Calu3 (cell line): ENCODE measurements at regions not wholly inside any gene's neighbourhood (a gene's known extent, or its start where the extent isn't known, plus 50 kb on each side); places are given as distances from the start of the nearest gene placed in this dataset.

Source experiments
- BruUV-seq: library from RNA; stranded (reverse); fragments of 400-500 nt; replicated peaks from 2 replicates; lab custom pipeline; 2021; lab: Mats Ljungman, UMichigan
- CTCF ChIA-PET: fragments of 300-600 bp; sonication (Branson Sonifier 250); formaldehyde crosslinking; loops from one replicate; lab custom pipeline; 2022; ENCODE audit warnings: antibody characterized with exemption; lab: Charles Lee
- DNase-seq: peaks from one replicate; pipeline ENCODE4 v3.0.0; 2022
- H3K27ac Mint-ChIP-seq: one replicate; pipeline ENCODE4 v1.8.0; 2022; ENCODE audit warnings: mixed read lengths; ENCODE audit not compliant: unreplicated experiment
- H3K27me3 Mint-ChIP-seq: one replicate; pipeline ENCODE4 v1.8.0; 2022; ENCODE audit warnings: mixed read lengths; ENCODE audit not compliant: unreplicated experiment
- H3K36me3 Mint-ChIP-seq: one replicate; pipeline ENCODE4 v1.8.0; 2022; ENCODE audit warnings: mild to moderate bottlenecking, moderate library complexity, mixed read lengths; ENCODE audit not compliant: insufficient read depth, unreplicated experiment
- H3K4me1 Mint-ChIP-seq: one replicate; pipeline ENCODE4 v1.8.0; 2022; ENCODE audit warnings: mild to moderate bottlenecking, low read depth, mixed read lengths; ENCODE audit not compliant: unreplicated experiment
- H3K4me3 Mint-ChIP-seq: one replicate; pipeline ENCODE4 v1.8.0; 2022; ENCODE audit warnings: mild to moderate bottlenecking, low read depth, moderate library complexity, mixed read lengths; ENCODE audit not compliant: unreplicated experiment
- H3K9me3 Mint-ChIP-seq: one replicate; pipeline ENCODE4 v1.8.0; 2022; ENCODE audit warnings: low read depth, mixed read lengths; ENCODE audit not compliant: unreplicated experiment
- intact Hi-C: fragments of 100-400 bp; cut with micrococcal nuclease; formaldehyde crosslinking; loops from one replicate; pipeline ENCODE4 v1.10.0; 2022; ENCODE audit not compliant: unreplicated experiment
- TF ChIP-seq, protein P1 (sequence below): fragments of 200-600 bp; IDR thresholded peaks from one replicate; pipeline ENCODE4 v1.8.0; 2022; ENCODE audit warnings: antibody characterized with exemption; ENCODE audit not compliant: unreplicated experiment

DNA sequence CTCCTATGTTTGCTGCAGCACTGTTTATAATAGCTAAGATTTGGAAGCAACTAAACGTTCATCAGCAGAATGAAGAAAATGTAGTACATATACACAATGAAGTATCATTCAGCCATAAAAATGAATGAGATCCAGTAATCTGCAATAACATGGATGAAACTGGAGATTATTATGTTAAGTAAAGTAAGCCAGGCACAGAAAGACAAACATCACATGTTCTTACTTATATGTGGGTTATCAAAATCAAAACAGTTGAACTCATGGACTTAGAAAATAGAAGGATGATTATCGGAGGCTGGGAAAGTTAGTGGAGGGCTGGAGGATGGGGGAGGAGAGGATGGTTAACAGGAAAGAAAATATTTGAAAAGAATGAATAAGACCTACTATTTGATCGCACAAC lies 1017.6 kb downstream of the KCNT2 start:
- Mint-ChIP-seq H3K4me1 (no peaks in the 10 kb centered on the region), H3K36me3 (no peaks in the 10 kb centered on the region), H3K27me3 (no peaks in the 10 kb centered on the region), H3K4me3 (no peak overlapping the region), H3K9me3 (peaks cover 8% of the 10 kb centered on the region), H3K27ac (no peak overlapping the region)
- no peak for DNase-seq
- no TSS peak for BruUV-seq
- intact Hi-C loops = no loop called here
- CTCF ChIA-PET = no interaction called here
- TF ChIP-seq, protein P1, sequence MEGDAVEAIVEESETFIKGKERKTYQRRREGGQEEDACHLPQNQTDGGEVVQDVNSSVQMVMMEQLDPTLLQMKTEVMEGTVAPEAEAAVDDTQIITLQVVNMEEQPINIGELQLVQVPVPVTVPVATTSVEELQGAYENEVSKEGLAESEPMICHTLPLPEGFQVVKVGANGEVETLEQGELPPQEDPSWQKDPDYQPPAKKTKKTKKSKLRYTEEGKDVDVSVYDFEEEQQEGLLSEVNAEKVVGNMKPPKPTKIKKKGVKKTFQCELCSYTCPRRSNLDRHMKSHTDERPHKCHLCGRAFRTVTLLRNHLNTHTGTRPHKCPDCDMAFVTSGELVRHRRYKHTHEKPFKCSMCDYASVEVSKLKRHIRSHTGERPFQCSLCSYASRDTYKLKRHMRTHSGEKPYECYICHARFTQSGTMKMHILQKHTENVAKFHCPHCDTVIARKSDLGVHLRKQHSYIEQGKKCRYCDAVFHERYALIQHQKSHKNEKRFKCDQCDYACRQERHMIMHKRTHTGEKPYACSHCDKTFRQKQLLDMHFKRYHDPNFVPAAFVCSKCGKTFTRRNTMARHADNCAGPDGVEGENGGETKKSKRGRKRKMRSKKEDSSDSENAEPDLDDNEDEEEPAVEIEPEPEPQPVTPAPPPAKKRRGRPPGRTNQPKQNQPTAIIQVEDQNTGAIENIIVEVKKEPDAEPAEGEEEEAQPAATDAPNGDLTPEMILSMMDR = no peak

DNA sequence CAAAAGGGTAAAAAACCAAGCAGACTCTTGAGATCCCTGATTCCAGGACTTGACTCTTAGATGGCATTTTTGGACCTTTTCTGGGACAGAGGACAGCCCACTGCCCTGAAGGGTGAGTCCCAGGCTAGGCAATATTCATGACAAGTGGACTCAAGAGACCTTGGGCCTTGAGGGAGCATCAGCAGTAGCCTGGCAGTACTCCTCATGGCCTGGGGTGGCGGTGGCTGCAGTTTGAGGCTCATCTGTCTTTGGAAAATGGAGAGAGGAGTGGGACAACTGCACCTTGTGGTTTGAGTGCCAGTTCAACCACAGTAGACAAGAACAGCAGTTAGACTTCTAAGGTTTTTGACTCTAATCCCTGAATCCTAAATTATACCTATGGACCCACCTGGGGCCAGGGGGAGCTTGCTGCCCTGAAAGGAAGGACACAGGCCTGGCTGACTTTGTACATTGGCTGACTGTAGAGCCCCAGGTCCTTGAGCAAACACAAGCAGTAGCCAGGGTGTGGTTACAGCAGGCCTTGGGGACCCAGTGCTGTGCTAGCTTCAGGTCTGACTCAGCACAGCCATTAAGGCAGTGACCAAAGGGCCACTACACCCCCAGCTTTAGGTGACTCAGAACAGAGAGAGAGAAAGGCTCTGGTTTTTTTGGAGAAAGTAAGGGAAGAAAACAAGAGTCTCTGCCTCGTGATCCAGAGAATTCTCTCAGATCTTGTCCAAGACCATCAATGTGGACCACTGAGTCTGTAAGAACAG lies 1023.2 kb downstream of the KCNT2 start:
- no peak overlapping the region for H3K4me3 Mint-ChIP-seq
- TF ChIP-seq, protein P1 = no peak

DNA sequence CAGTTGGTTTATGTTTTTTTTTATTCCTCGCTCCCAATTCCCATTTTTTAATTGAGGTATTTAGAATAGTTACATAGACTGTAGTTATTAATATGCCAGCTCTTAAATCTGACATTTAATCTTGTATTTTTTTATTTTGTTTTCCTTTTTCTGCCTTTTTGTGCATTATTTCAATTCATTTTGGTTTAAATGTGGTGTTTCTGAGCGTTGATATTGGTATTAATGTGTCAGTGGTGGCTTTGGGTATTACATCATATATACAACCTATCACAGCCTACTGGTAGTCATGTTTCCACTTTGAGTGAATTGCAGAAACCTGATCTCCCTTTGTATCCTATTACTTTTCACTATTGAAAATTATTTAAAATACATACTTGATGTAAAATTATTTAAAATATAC lies 1027.3 kb downstream of the KCNT2 start:
- no peaks in the 10 kb centered on the region for H3K9me3 Mint-ChIP-seq
- no peaks in the 10 kb centered on the region for H3K27me3 Mint-ChIP-seq
- no peak for DNase-seq
- H3K4me1 Mint-ChIP-seq = no peaks in the 10 kb centered on the region
- TF ChIP-seq, protein P1 = no peak
- H3K27ac Mint-ChIP-seq = no peak overlapping the region
- H3K36me3 Mint-ChIP-seq = no peaks in the 10 kb centered on the region
- no TSS peak for BruUV-seq
- no peak overlapping the region for H3K4me3 Mint-ChIP-seq
- intact Hi-C loops = no loop called here
- CTCF ChIA-PET = interaction anchor here (0.6 kb wide), 2 partner anchors 74 to 926 kb away, joined by 4 read pairs; no protein-coding TSS in a partner anchor

More for the DNA sequence above, 1023.2 kb downstream of the KCNT2 start:
- Mint-ChIP-seq H3K27ac (no peak overlapping the region), H3K9me3 (peaks cover 8% of the 10 kb centered on the region), H3K27me3 (no peaks in the 10 kb centered on the region), H3K36me3 (no peaks in the 10 kb centered on the region), H3K4me1 (no peaks in the 10 kb centered on the region)
- CTCF ChIA-PET = no interaction called here
- intact Hi-C loops = no loop called here
- DNase-seq = no peak
- BruUV-seq = no TSS peak

GRCh38 chr1:195577748-195578147 lies 1030.5 kb downstream of the KCNT2 start:
- Mint-ChIP-seq H3K4me3 (no peak overlapping the region), H3K4me1 (no peaks in the 10 kb centered on the region), H3K36me3 (no peaks in the 10 kb centered on the region), H3K27me3 (no peaks in the 10 kb centered on the region), H3K9me3 (no peaks in the 10 kb centered on the region), H3K27ac (no peak overlapping the region)
- TF ChIP-seq, protein P1 = no peak
- intact Hi-C loops = no loop called here
- DNase-seq = no peak
- CTCF ChIA-PET = interaction anchor here (0.6 kb wide), 1 partner anchor 1986 kb away, joined by 3 read pairs; no protein-coding TSS in a partner anchor
- no TSS peak for BruUV-seq
